Right lobe of liver (tissue), 4 donors: ENCODE measurements at regions not wholly inside any gene's neighbourhood (a gene's known extent, or its start where the extent isn't known, plus 50 kb on each side); places are given as distances from the start of the nearest gene placed in this dataset.

ENCODE experiments used
- POLR2A ChIP-seq: fragments of 450-650 bp; IDR thresholded peaks from one replicate; pipeline ENCODE4 v1.6.1; 2017; ENCODE audit warnings: antibody characterized with exemption, mild to moderate bottlenecking
- TF ChIP-seq, protein P1 (sequence below), 4 donors: fragments of 200-600 bp in 3 of 4; fragments of 450-650 bp in 1 of 4; IDR thresholded peaks; one replicate each; pipeline versions ENCODE4 v1.5.1 to v1.8.0; 2016 to 2022; ENCODE audit warnings: antibody characterized with exemption in 4 of 4, mild to moderate bottlenecking in 2 of 4
- donor health status: DM: no; HTN: no; CAD: no.
- donor health status: DM: no; HTN: no; CAD: no.
- donor health status: DM: no; HTN: yes; CAD: no.

- no peak for TF ChIP-seq POLR2A
- TF ChIP-seq, protein P1, sequence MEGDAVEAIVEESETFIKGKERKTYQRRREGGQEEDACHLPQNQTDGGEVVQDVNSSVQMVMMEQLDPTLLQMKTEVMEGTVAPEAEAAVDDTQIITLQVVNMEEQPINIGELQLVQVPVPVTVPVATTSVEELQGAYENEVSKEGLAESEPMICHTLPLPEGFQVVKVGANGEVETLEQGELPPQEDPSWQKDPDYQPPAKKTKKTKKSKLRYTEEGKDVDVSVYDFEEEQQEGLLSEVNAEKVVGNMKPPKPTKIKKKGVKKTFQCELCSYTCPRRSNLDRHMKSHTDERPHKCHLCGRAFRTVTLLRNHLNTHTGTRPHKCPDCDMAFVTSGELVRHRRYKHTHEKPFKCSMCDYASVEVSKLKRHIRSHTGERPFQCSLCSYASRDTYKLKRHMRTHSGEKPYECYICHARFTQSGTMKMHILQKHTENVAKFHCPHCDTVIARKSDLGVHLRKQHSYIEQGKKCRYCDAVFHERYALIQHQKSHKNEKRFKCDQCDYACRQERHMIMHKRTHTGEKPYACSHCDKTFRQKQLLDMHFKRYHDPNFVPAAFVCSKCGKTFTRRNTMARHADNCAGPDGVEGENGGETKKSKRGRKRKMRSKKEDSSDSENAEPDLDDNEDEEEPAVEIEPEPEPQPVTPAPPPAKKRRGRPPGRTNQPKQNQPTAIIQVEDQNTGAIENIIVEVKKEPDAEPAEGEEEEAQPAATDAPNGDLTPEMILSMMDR (IDR thresholded peaks at IDR 0.05) = no peak
Observed at GRCh38 chr1:238107322-238107721, 216.6 kb upstream of the ZP4 start.
